ENCODE measurements at regions not wholly inside any gene's neighbourhood (a gene's known extent, or its start where the extent isn't known, plus 50 kb on each side); places are given as distances from the start of the nearest gene placed in this dataset.

DNA sequence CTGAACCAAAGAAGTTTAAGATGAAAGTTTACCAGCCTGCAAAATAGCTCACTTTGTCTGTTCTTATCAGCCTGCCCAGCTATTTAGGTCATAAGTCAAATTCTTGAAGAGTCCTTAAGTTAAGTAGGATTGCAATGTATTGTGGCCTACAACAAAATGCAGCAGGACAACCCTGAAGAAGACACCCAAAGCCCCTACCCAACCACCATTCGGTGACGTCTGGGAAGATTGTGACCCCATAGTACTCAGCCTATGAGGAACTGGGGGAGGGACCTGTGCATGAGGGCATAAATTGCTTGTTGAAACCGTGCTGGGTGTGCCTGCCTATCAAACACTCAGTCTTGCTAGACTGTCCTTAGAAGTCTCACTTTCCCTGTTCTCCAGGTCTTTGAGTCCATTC, 50.5 kb upstream of the FDX1 start:
- whole genome bisulfite sequencing (ENCODE audit: extremely low coverage, insufficient read length, low lambda C conversion rate): no CpG with 5 or more reads among the region's 3 CpGs
- H3K36me3 Mint-ChIP-seq (ENCODE audit: insufficient read depth in 1 of 3, low read depth in 3 of 3): no peaks in the 10 kb centered on the region
- H3K27me3 Mint-ChIP-seq (ENCODE audit: low read depth): no peaks in the 10 kb centered on the region
- Histone ChIP-seq H2BK20ac (ENCODE audit: low read depth, low read length, poor library complexity, severe bottlenecking) (no peak overlapping the region), H2BK120ac (ENCODE audit: low read depth, low read length, poor library complexity, severe bottlenecking) (no peak overlapping the region), H2BK5ac (ENCODE audit: insufficient read length, low read length) (no peak overlapping the region), H3K9ac (ENCODE audit: extremely low read depth, insufficient read length, low read length) (peak overlapping the region; percentile 14), H3K9me3 (ENCODE audit: control insufficient read depth, low read depth, low read length) (no peaks in the 10 kb centered on the region), H3T11ph (ENCODE audit: low read length) (no peak overlapping the region), H4K8ac (replicated peaks; ENCODE audit: insufficient read length, low read depth, low read length) (no peak overlapping the region), H3K18ac (ENCODE audit: insufficient read length, low read depth, low read length) (no peak overlapping the region), H3K4me2 (ENCODE audit: insufficient read depth, insufficient read length, low read length) (no peak overlapping the region), H2AK5ac (ENCODE audit: insufficient read length, low read length) (no peak overlapping the region), H4K20me1 (ENCODE audit: control insufficient read depth, insufficient read depth, insufficient read length) (no peaks in the 10 kb centered on the region), H4K91ac (ENCODE audit: insufficient read length, low read depth, low read length) (no peak overlapping the region), H3K27me3 (ENCODE audit: insufficient read depth, low read length) (no peaks in the 10 kb centered on the region), H3K27ac (ENCODE audit: insufficient read length, low read depth, low read length) (no peak overlapping the region), H3K23me2 (ENCODE audit: insufficient read length, low read depth, low read length, poor library complexity, severe bottlenecking) (no peaks in the 10 kb centered on the region), H3K23ac (ENCODE audit: insufficient read length, low read depth, low read length) (no peak overlapping the region), H4K5ac (ENCODE audit: insufficient read length, low read depth, low read length) (no peak overlapping the region), H3K56ac (ENCODE audit: insufficient read length, low read depth, low read length) (no peak overlapping the region), H2AFZ (ENCODE audit: low read length) (no peak overlapping the region), H3K14ac (ENCODE audit: insufficient read depth, low read length) (no peak overlapping the region), H3K79me2 (ENCODE audit: insufficient read depth, low read length) (no peaks in the 10 kb centered on the region), H3K4me1 (ENCODE audit: insufficient read depth, low read length) (no peaks in the 10 kb centered on the region), H3K79me1 (ENCODE audit: insufficient read depth, low read depth, low read length, poor library complexity, severe bottlenecking) (no peaks in the 10 kb centered on the region), H2BK15ac (ENCODE audit: low read depth, low read length) (no peak overlapping the region), H2BK12ac (ENCODE audit: insufficient read length, low read depth, low read length) (no peak overlapping the region), H3K4ac (ENCODE audit: low read depth, low read length) (no peak overlapping the region)
- H3K4me3 Mint-ChIP-seq: no peak overlapping the region
- H3K4me1 Mint-ChIP-seq: peaks cover 6 to 7% of the 10 kb centered on the region in 2 experiments
- no peak for DNase-seq
- H3K27ac Mint-ChIP-seq: no peak overlapping the region
- peaks cover 0 to 4% of the 10 kb centered on the region in 2 experiments; a peak in 2 of 5 replicates for H3K9me3 Mint-ChIP-seq
- TF ChIP-seq, protein P1, sequence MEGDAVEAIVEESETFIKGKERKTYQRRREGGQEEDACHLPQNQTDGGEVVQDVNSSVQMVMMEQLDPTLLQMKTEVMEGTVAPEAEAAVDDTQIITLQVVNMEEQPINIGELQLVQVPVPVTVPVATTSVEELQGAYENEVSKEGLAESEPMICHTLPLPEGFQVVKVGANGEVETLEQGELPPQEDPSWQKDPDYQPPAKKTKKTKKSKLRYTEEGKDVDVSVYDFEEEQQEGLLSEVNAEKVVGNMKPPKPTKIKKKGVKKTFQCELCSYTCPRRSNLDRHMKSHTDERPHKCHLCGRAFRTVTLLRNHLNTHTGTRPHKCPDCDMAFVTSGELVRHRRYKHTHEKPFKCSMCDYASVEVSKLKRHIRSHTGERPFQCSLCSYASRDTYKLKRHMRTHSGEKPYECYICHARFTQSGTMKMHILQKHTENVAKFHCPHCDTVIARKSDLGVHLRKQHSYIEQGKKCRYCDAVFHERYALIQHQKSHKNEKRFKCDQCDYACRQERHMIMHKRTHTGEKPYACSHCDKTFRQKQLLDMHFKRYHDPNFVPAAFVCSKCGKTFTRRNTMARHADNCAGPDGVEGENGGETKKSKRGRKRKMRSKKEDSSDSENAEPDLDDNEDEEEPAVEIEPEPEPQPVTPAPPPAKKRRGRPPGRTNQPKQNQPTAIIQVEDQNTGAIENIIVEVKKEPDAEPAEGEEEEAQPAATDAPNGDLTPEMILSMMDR (conservative IDR thresholded peaks at IDR 0.05): no peak
